SK-N-SH (cell line): ENCODE measurements at regions not wholly inside any gene's neighbourhood (a gene's known extent, or its start where the extent isn't known, plus 50 kb on each side); places are given as distances from the start of the nearest gene placed in this dataset.

Experiments used
- CTCF ChIA-PET: fragments of 300-600, 350-600 bp; formaldehyde crosslinking; extraction: SDS; loops from one replicate; lab custom pipeline; 2021; lab: Yijun Ruan, JAX
- POLR2A ChIA-PET: fragments of 350-600 bp; sonication (Branson Sonifier 250); formaldehyde crosslinking; extraction: SDS; loops from one replicate; lab custom pipeline; 2020; ENCODE audit warnings: antibody characterized with exemption, inconsistent platforms; lab: Yijun Ruan, JAX
- DNase-seq: peaks from one replicate; pipeline ENCODE4 v3.0.0; 2012
- H2AFZ ChIP-seq: fragments of 200-600 bp; sonication (generic); 2 replicates; pipeline ENCODE4 v1.8.1; 2016; ENCODE audit warnings: antibody characterized with exemption, mild to moderate bottlenecking, low read depth
- H3F3A ChIP-seq: fragments of 200-600 bp; sonication (generic); replicated peaks from 2 replicates; pipeline ENCODE3; 2016; ENCODE audit warnings: antibody characterized with exemption, mild to moderate bottlenecking; ENCODE audit not compliant: insufficient read depth
- H3K27ac ChIP-seq, 2 experiments: fragments of 200-500 bp in 1 of 2; fragments of 200-600 bp in 1 of 2; sonication (Bioruptor generic) in 1 of 2; sonication (generic), shearing (Covaris generic) in 1 of 2; 2 replicates each; pipeline versions ENCODE4 v1.5.1 to v1.6.1; 2014 to 2016; ENCODE audit warnings: low read depth in 2 of 2, inconsistent platforms in 1 of 2, low read length in 1 of 2, mild to moderate bottlenecking in 1 of 2, mixed read lengths in 1 of 2
- H3K27me3 ChIP-seq: fragments of 200-600 bp; sonication (generic), shearing (Covaris generic); 2 replicates; pipeline ENCODE4 v1.6.1; 2016; ENCODE audit warnings: mixed run types; ENCODE audit not compliant: insufficient read depth
- H3K36me3 ChIP-seq, 2 experiments: fragments of 200-500 bp in 1 of 2; fragments of 200-600 bp in 1 of 2; sonication (Bioruptor generic) in 1 of 2; sonication (generic) in 1 of 2; replicated peaks in 1 of 2; 2 replicates each; pipeline versions ENCODE3 to v1.5.1; 2014 to 2016; ENCODE audit warnings: low read length in 1 of 2, mild to moderate bottlenecking in 1 of 2; ENCODE audit not compliant: insufficient read depth in 2 of 2, control insufficient read depth in 1 of 2
- H3K4me1 ChIP-seq, 2 experiments: fragments of 200-500 bp in 1 of 2; fragments of 200-600 bp in 1 of 2; sonication (Bioruptor generic) in 1 of 2; sonication (generic), shearing (Covaris generic) in 1 of 2; 2 replicates each; pipeline versions ENCODE4 v1.5.1 to v1.6.1; 2014 to 2016; ENCODE audit warnings: low read depth in 1 of 2, low read length in 1 of 2, mixed run types in 1 of 2; ENCODE audit not compliant: insufficient read depth in 2 of 2, control insufficient read depth in 1 of 2
- H3K4me2 ChIP-seq: fragments of 200-600 bp; sonication (generic), shearing (Covaris generic); 2 replicates; pipeline ENCODE4 v1.6.1; 2017; ENCODE audit warnings: mixed run types
- H3K4me3 ChIP-seq, 2 experiments: fragments of 200-500 bp in 1 of 2; fragments of 200-600 bp in 1 of 2; sonication (Bioruptor generic) in 1 of 2; sonication (generic), shearing (Covaris generic) in 1 of 2; 2 replicates each; pipeline versions ENCODE4 v1.5.1 to v1.8.1; 2014 to 2016; ENCODE audit warnings: low read depth in 2 of 2, inconsistent platforms in 1 of 2, low read length in 1 of 2, mild to moderate bottlenecking in 1 of 2, mixed read lengths in 1 of 2, moderate library complexity in 1 of 2
- H3K79me2 ChIP-seq: fragments of 200-600 bp; sonication (generic); 2 replicates; pipeline ENCODE4 v1.8.1; 2017; ENCODE audit warnings: mild to moderate bottlenecking; ENCODE audit not compliant: insufficient read depth
- H3K9ac ChIP-seq: fragments of 200-600 bp; sonication (generic); 2 replicates; pipeline ENCODE4 v1.6.1; 2017; ENCODE audit warnings: mixed run types
- H3K9me2 ChIP-seq: fragments of 200-600 bp; sonication (generic); 2 replicates; pipeline ENCODE4 v1.6.1; 2017; ENCODE audit warnings: mixed run types
- H3K9me3 ChIP-seq: fragments of 200-600 bp; sonication (generic); 2 replicates; pipeline ENCODE4 v1.6.1; 2017; ENCODE audit warnings: mixed run types, mild to moderate bottlenecking, moderate library complexity
- H4K20me1 ChIP-seq: fragments of 200-600 bp; sonication (generic); 2 replicates; pipeline ENCODE4 v1.6.1; 2017; ENCODE audit warnings: mild to moderate bottlenecking, mixed run types; ENCODE audit not compliant: insufficient read depth
- ELF1 ChIP-seq: IDR thresholded peaks from 2 replicates; pipeline ENCODE4 v1.4.0; 2012
- EP300 ChIP-seq, 2 experiments: IDR thresholded peaks; 2 replicates each; pipeline versions ENCODE4 v1.4.0 to v1.6.1; 2012; ENCODE audit warnings: borderline replicate concordance in 1 of 2, low read depth in 1 of 2, low read length in 1 of 2
- JUND ChIP-seq: IDR thresholded peaks from 2 replicates; pipeline ENCODE4 v1.4.0; 2012
- MAX ChIP-seq: IDR thresholded peaks from 2 replicates; pipeline ENCODE4 v1.4.0; 2012; ENCODE audit warnings: low read depth
- NFIC ChIP-seq: IDR thresholded peaks from 2 replicates; pipeline ENCODE4 v1.4.0; 2012; ENCODE audit warnings: borderline replicate concordance
- NRF1 ChIP-seq: IDR thresholded peaks from 2 replicates; pipeline ENCODE4 v1.6.1; 2012; ENCODE audit warnings: low read depth, mild to moderate bottlenecking, low read length
- PBX3 ChIP-seq: IDR thresholded peaks from 2 replicates; pipeline ENCODE4; 2012
- RFX5 ChIP-seq: IDR thresholded peaks from 2 replicates; pipeline ENCODE4 v1.6.1; 2012; ENCODE audit warnings: mild to moderate bottlenecking, improper control_type of control experiment, low read length
- RXRA ChIP-seq: IDR thresholded peaks from 2 replicates; pipeline ENCODE4 v1.4.0; 2012; ENCODE audit warnings: low read depth, mild to moderate bottlenecking, borderline replicate concordance
- SMC3 ChIP-seq: IDR thresholded peaks from 2 replicates; pipeline ENCODE4 v1.6.1; 2012; ENCODE audit warnings: low read depth, low read length, improper control_type of control experiment
- TCF12 ChIP-seq: IDR thresholded peaks from 2 replicates; pipeline ENCODE4 v1.4.0; 2012
- USF1 ChIP-seq: IDR thresholded peaks from 2 replicates; pipeline ENCODE4 v1.4.0; 2012; ENCODE audit warnings: low read depth, borderline replicate concordance
- USF2 ChIP-seq: fragments of 150-350 bp; IDR thresholded peaks from 2 replicates; pipeline ENCODE4 v1.6.1; 2017; ENCODE audit warnings: antibody characterized with exemption, low read length, low read depth, borderline replicate concordance
- YY1 ChIP-seq: IDR thresholded peaks from 2 replicates; pipeline ENCODE4 v1.4.0; 2012; ENCODE audit warnings: low read depth, mild to moderate bottlenecking
- ZBTB33 ChIP-seq: IDR thresholded peaks from 2 replicates; pipeline ENCODE4 v1.4.0; 2012; ENCODE audit warnings: low read depth, borderline replicate concordance
- WGBS: methylation state at CpG from one replicate; pipeline ENCODE4 v1.1.6; 2017; ENCODE audit warnings: low lambda C conversion rate; 5-methylcytosine and 5-hydroxymethylcytosine counted together

- peak overlapping the region in 1 of 2 experiments; percentile 98; a peak in 3 of 4 replicates for H3K27ac ChIP-seq
- DNase-seq: no peak
- H2AFZ ChIP-seq: peak overlapping the region; percentile 33; the same call in 1 of the 2 replicates
- H3K79me2 ChIP-seq: no peaks in the 10 kb centered on the region
- peak overlapping the region; percentile 54 for H3K9ac ChIP-seq
- no peaks in the 10 kb centered on the region for H3K27me3 ChIP-seq
- no peak overlapping the region for H3K4me3 ChIP-seq
- H3K9me2 ChIP-seq: no peaks in the 10 kb centered on the region
- no peaks in the 10 kb centered on the region for H3K36me3 ChIP-seq
- CTCF ChIA-PET: interaction anchor here (1.0 kb wide), 1 partner anchor 44 kb away, joined by 4 read pairs; no protein-coding TSS in a partner anchor
- peaks cover 8 to 38% of the 10 kb centered on the region in 2 experiments; a peak in 2 of 4 replicates for H3K4me1 ChIP-seq
- H3K4me2 ChIP-seq: peak overlapping the region; percentile 14; the same call in 1 of the 2 replicates
- POLR2A ChIA-PET: no interaction called here
- H4K20me1 ChIP-seq: no peaks in the 10 kb centered on the region
- WGBS: 100% methylated on average over 1 of the region's 1 CpG
- peaks cover 12% of the 10 kb centered on the region; the same call in 1 of the 2 replicates for H3K9me3 ChIP-seq
- peaks cover 23% of the 10 kb centered on the region for H3F3A ChIP-seq
- no peak for TF ChIP-seq NFIC
- TF ChIP-seq, all 33 proteins: peak for 0
Observed at GRCh38 chr7:81637534-81637933, 132.3 kb downstream of the HGF start.

- Histone ChIP-seq H3K27me3 (no peaks in the 10 kb centered on the region), H3K4me2 (no peak overlapping the region), H3K36me3 (no peaks in the 10 kb centered on the region), H4K20me1 (no peaks in the 10 kb centered on the region)
- TF ChIP-seq EP300 (IDR thresholded peaks at IDR 0.05; ENCODE audit: borderline replicate concordance in 1 of 2, low read depth in 1 of 2, low read length in 1 of 2): no peak
- no peak for TF ChIP-seq USF2
- no peak for TF ChIP-seq SMC3
- no peak for TF ChIP-seq ZBTB33
- no peak for TF ChIP-seq NRF1
- no peak for TF ChIP-seq TCF12
- TF ChIP-seq USF1: no peak
- TF ChIP-seq PBX3: no peak
- TF ChIP-seq YY1: no peak
- TF ChIP-seq RFX5: no peak
- TF ChIP-seq JUND: no peak
- TF ChIP-seq RXRA: no peak
- no peak for TF ChIP-seq ELF1
- TF ChIP-seq MAX: no peak
- TF ChIP-seq, all 33 proteins: peak for 0
- peaks cover 15% of the 10 kb centered on the region for H3F3A ChIP-seq
- no peak for DNase-seq
- ChIA-PET POLR2A (no interaction called here), CTCF (no interaction called here)
- H3K79me2 ChIP-seq: no peaks in the 10 kb centered on the region
- 0 out of 2 replicates have a peak, but pooled peaks cover 6% of the 10 kb centered on the region for H3K9me3 ChIP-seq
- 100% methylated on average over 1 of the region's 1 CpG for WGBS
- no peak overlapping the region for H3K9ac ChIP-seq
- H3K27ac ChIP-seq: no peak overlapping the region
- H3K4me1 ChIP-seq: peaks cover 9 to 21% of the 10 kb centered on the region in 2 experiments; a peak in 2 of 4 replicates
- H3K9me2 ChIP-seq: no peaks in the 10 kb centered on the region
- H3K4me3 ChIP-seq: no peak overlapping the region
- no peak overlapping the region for H2AFZ ChIP-seq
Observed at GRCh38 chr7:81632418-81632817, 137.4 kb downstream of the HGF start.
